ENCODE measurements at regions not wholly inside any gene's neighbourhood (a gene's known extent, or its start where the extent isn't known, plus 50 kb on each side); places are given as distances from the start of the nearest gene placed in this dataset.
A peak's percentile ranks its signal among the peaks of the same experiment; 100 is the strongest.

- H3K18ac ChIP-seq (ENCODE audit: extremely low read depth, low read length) = no peak overlapping the region
- no peak overlapping the region for H3K4ac ChIP-seq (replicated peaks; ENCODE audit: insufficient read length, low read depth, low read length)
- TF ChIP-seq NANOG (IDR thresholded peaks at IDR 0.05; ENCODE audit: insufficient read depth, low read depth, low read length, poor library complexity, severe bottlenecking) = no peak
- TF ChIP-seq CTCF (IDR thresholded peaks at IDR 0.05; ENCODE audit: control extremely low read depth in 1 of 3, insufficient read depth in 1 of 3, low read depth in 1 of 3, low read length in 3 of 3) = peak in 1 of 3 experiments; percentile 27; a peak in 2 of 4 replicates
- TF ChIP-seq CHD2 (IDR thresholded peaks at IDR 0.05; ENCODE audit: low read length) = no peak
- TF ChIP-seq RAD21 (IDR thresholded peaks at IDR 0.05 in 1 of 2, conservative IDR thresholded peaks at IDR 0.05 in 1 of 2; ENCODE audit: low read depth in 2 of 2, low read length in 2 of 2) = peak; percentile 35 to 54; a peak in 3 of 4 replicates
- no peak for TF ChIP-seq KDM1A (IDR thresholded peaks at IDR 0.05; ENCODE audit: borderline replicate concordance, low read length)
- TF ChIP-seq RXRA (IDR thresholded peaks at IDR 0.05; ENCODE audit: insufficient read depth, low read depth, low read length) = no peak
- TF ChIP-seq EP300 (IDR thresholded peaks at IDR 0.05; ENCODE audit: borderline replicate concordance in 1 of 2, low read depth in 2 of 2, low read length in 2 of 2) = no peak
- no peak for TF ChIP-seq ATF2 (IDR thresholded peaks at IDR 0.05; ENCODE audit: low read length)
- H3K27me3 ChIP-seq (replicated peaks in 1 of 4; ENCODE audit: control insufficient read depth in 3 of 4, extremely low read depth in 1 of 4, insufficient read depth in 3 of 4, low read length in 3 of 4) = no peaks in the 10 kb centered on the region
- peak; percentile 78 for FAIRE-seq
- H2BK120ac ChIP-seq (replicated peaks; ENCODE audit: low read depth, low read length) = no peak overlapping the region
- H3K9ac ChIP-seq (replicated peaks in 1 of 4; ENCODE audit: extremely low read depth in 1 of 4, low read depth in 3 of 4, low read length in 3 of 4) = no peak overlapping the region
- no peak overlapping the region for H2BK20ac ChIP-seq (ENCODE audit: low read length)
- no peak overlapping the region for H2BK15ac ChIP-seq (ENCODE audit: low read length)
- no peaks in the 10 kb centered on the region for H3K79me1 ChIP-seq (ENCODE audit: low read depth, low read length)
- H2AFZ ChIP-seq (ENCODE audit: low read length) = peak overlapping the region; percentile 52; the same call in 1 of the 2 replicates
- no peak overlapping the region for H4K8ac ChIP-seq (ENCODE audit: extremely low read depth, insufficient read depth, low read length)
- peaks cover 2 to 5% of the 10 kb centered on the region in 2 experiments; a peak in 1 of 4 replicates for H3K9me3 ChIP-seq (ENCODE audit: insufficient read depth in 2 of 2, low read depth in 1 of 2, low read length in 1 of 2)
- no peak overlapping the region for H3K23ac ChIP-seq (ENCODE audit: insufficient read length)
- no peaks in the 10 kb centered on the region for H3K79me2 ChIP-seq (ENCODE audit: control insufficient read depth in 1 of 2, insufficient read depth in 2 of 2, low read length in 2 of 2)
- no peak overlapping the region for H3K56ac ChIP-seq (replicated peaks; ENCODE audit: insufficient read length, low read depth, low read length)
- H3K36me3 ChIP-seq (ENCODE audit: control insufficient read depth in 2 of 4, insufficient read depth in 4 of 4, low read length in 3 of 4) = no peaks in the 10 kb centered on the region
- H3K23me2 ChIP-seq (ENCODE audit: low read depth, low read length) = no peaks in the 10 kb centered on the region
- no peak overlapping the region for H3K27ac ChIP-seq (ENCODE audit: low read depth, low read length)
- no peak overlapping the region for H2AK5ac ChIP-seq (ENCODE audit: low read depth, low read length)
- WGBS, 2 experiments (ENCODE audit: extremely low coverage in 1 of 2, insufficient coverage in 1 of 2, insufficient read length in 1 of 2, insufficient replicate concordance in 2 of 2, low coverage in 1 of 2, low lambda C conversion rate in 2 of 2, missing lambda C conversion rate in 1 of 2) = 54% methylated on average over 4 of the region's 4 CpGs; no CpG with 5 or more reads in 1 of the 2 experiments
- no peak overlapping the region for H4K5ac ChIP-seq (ENCODE audit: insufficient read length, low read depth, low read length)
- ChIA-PET CTCF (ENCODE audit: partially characterized antibody) (interaction anchor here (0.7 to 2.1 kb wide), 6 partner anchors 14 to 207 kb away, joined by 3 to 13 read pairs (median 4); no protein-coding TSS in a partner anchor), POLR2A (ENCODE audit: partially characterized antibody) (no interaction called here)
- DNase-seq (ENCODE audit: low read depth in 1 of 2, low spot score in 2 of 2) = peak; percentile 57 to 67
- H3K4me1 ChIP-seq (replicated peaks in 1 of 4; ENCODE audit: control insufficient read depth in 3 of 4, insufficient read depth in 4 of 4, low read length in 3 of 4) = no peaks in the 10 kb centered on the region; a peak in 1 of 7 replicates
- no peak overlapping the region for H2BK5ac ChIP-seq (ENCODE audit: low read depth, low read length)
- no peak overlapping the region for H3K4me3 ChIP-seq (ENCODE audit: extremely low read depth in 1 of 4, insufficient read depth in 2 of 4, low read depth in 3 of 4, low read length in 4 of 4)
- no peak overlapping the region for H4K91ac ChIP-seq (replicated peaks; ENCODE audit: insufficient read length, low read length)
- H4K20me1 ChIP-seq (replicated peaks in 1 of 2; ENCODE audit: control insufficient read depth in 1 of 2, insufficient read depth in 2 of 2, low read length in 2 of 2) = no peaks in the 10 kb centered on the region
- H2BK12ac ChIP-seq (ENCODE audit: low read depth, low read length) = no peak overlapping the region
- H3K4me2 ChIP-seq (ENCODE audit: insufficient read depth in 1 of 2, low read depth in 2 of 2, low read length in 2 of 2) = no peak overlapping the region
- H3K14ac ChIP-seq (ENCODE audit: insufficient read length) = no peak overlapping the region
Measured at GRCh38 chr5:116343961-116344360, 230.7 kb downstream of the SEMA6A start.

Data from H1 (cell line).